ENCODE measurements at regions not wholly inside any gene's neighbourhood (a gene's known extent, or its start where the extent isn't known, plus 50 kb on each side); places are given as distances from the start of the nearest gene placed in this dataset.
"Not testable (repeated sequence)": the region's sequence is repeated elsewhere in the genome, so short reads cannot be mapped to it uniquely, and the experiment has no call there.

DNA sequence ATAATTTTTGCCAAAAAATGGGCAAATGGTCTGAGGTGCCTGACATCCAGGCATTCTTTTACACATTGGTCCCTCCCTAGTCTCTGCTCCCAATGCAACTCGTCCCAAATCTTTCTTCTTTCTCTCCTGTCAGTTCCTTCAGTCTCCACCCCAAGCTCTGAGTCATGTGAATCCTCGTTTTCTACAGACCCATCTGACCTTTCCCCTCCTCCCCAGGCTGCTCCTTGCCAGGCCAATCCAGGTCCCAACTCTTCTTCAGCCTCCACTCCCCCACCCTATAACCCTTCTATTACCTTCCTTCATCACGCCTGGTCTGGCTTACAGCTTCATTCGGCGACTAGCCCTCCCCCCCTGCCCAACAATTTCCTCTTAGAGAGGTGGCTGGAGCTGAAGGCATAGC, 55.3 kb downstream of the BBS10 start:
- DNase-seq = not testable (repeated sequence)

DNA sequence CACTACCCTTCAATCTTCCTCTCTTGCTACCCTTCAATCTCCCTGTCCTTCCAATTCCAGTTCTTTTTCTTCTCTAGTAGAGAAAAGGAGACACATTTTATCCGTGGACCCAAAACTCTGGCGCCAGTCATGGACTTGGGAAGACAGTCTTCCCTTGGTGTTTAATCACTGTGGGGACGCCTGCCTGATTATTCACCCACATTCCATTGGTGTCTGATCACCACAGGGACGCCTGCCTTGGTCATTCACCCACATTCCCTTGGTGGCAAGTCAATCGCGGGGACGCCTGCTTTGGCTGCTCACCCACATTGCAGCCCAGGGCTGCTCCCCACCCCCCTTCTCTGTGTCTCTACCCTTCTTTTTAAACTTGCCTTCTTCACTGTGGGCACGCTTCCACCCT, 55.9 kb downstream of the BBS10 start:
- DNase-seq = not testable (repeated sequence)

DNA sequence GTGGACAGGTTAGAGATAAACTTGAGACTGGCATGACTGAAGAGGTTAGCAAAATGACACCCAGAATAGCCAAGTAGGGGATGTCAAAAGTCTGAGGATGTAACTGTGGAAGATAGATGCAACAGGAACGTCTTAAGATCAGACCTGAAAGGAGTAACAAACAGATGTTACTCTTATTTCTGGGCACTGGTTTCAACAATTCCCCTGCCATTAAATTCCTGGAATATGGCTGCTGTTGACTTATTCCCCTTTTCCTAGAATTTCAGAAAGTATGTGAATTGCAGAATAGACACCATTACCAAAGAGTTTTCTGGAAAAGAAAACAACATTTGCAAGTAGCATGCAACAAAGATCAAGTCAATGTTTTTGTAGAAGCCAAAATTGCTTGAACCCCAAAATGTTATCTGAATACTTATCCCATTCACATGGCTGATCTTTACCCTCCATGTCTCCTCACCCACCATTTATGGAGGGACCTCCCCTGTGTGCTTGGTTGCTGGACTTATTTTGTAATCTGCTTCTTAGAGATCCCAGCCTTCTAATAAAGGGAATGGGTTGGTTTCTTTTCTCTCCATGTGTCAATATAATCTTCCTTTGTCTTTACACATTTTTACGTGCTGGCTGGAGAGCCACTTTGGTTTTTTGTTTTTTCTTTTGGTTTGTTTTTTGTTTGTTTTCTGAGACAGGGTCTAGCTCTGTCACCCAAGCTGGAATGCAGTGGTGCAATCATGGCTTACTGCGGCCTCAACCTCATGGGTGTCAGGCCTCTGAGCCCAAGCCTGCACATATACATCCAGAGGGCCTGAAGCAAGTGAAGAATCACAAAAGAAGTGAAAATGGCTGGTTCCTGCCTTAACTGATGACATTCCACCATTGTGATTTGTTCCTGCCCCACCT, 57.0 kb downstream of the BBS10 start:
- DNase-seq = no peak

DNA sequence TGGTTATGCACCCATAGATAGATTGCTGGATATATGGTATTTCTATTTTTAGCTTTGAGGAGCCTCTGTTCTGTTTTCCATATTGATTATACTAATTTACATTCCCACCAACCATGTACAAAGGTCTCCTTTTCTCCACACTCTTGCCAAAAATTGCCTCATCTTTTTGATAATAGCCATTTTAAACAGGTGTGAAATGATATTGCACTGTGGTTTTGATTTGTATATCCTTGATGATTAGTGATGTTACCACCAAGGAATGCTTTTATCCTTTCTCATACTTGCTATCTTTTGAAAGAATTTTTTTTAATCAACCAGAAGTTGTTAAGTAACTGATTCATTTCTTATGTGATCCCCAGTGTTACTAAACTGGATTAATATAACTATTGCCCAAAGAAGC, 60.0 kb downstream of the BBS10 start:
- DNase-seq = no peak

DNA sequence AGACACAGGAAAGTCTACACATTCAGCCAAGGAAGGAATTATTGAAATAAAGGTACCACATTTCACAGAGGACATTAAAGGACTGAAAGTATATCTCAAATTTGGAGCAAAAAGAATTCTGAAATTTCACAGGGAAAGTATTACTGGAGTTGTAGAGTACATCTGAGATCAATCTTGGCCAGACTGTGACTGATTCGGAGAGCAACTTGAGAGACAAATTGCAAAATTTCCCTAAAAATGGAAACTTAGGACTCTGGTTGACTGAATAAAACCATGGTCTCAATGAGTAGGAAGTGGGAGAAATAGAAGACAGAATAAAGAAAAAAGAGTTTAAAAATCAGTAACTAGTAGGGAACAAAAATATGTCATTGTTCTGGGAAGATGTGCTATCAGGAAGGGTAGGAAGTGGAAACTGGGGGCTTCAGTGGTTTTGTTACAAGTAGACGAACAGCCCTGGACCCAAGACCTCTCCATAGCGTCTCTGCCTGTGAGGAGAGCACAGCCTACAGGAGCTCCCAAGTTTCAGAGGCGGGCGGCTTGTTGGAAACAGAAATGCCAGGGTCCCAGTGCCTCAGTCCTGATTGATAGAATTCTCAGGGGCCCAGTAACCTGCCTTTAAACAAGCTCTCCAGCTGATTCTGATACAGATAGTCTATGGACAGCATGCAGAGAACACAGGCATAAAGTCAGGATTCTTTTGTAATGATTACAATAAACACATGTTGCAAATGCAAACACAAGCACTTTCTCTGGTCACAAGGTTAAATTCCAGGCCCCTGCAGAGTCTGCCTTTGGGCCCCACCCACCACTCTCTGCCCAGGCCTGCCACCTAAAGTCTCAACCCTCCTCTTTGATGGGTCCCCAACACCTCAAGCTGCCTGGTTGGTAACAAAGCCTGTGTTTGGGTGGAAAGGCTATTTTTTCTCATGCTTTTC, 63.1 kb downstream of the BBS10 start:
- DNase-seq = no peak

DNA sequence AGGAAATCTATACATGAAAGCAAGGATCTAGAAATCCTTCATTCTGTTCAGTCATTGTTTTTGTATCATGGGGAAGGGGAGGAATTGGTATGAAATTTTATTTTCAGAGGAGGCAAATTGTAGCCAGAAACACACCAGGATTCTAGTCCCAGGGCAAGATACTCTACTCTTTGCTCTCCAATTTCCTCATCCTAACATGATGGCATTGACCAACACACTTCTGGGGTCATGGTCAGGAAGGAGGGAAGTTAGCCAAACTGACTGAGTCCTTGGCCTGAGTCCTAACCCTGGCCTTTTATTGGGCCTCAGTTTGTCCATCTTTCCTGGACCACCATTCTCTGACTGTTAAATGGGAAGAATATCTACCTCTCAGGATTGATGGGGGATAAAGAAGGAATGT, 65.5 kb downstream of the BBS10 start:
- DNase-seq = no peak

DNA sequence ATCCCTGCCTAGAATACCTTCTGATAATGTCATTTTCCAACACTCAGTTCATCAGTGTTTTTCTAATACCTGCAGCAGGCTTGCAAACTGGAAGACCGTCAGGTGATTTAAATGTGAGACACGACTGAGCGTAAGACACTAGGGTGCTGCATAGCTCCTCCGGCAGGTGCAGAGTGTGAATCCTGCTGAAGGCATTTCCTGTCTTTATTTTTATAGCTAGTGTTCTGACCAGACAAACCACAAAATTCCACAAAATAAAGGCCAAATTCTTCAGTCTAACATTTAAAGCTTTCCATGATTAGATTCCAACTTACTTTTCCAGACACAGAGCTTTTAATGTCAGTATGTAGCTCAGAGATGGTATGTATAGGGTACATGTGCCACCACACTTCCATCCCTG, 70.7 kb downstream of the BBS10 start:
- DNase-seq = no peak

DNA sequence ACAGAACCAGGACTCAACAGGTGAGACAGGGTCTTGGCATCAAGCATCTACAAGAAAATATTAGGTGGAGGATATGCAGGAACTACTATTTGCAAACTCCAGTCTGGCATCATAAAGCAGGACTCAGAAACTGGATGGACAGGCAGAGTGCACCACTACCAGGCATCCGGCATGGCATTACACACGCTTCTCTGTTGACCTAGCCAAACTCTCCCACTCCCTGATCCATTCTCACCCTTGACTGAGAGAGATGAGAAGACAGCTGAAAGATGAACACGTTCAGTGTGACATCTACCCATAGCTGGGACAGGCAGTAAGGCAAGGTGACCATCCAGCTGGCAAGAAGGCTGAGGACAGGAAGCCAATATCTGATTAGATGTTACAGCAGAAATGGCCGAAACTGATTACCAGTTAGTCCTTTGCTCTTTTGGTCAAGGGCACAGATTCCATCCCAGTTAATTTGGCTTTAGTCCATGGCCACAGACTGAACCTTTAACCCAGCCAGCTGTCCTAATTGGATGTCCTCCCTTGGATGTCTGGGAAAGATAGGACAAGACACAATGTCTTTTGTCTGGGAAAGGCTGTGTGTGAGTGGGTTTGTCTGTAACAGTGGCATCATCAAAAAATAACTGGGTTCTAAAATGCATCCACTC, 71.6 kb downstream of the BBS10 start:
- no peak for DNase-seq

DNA sequence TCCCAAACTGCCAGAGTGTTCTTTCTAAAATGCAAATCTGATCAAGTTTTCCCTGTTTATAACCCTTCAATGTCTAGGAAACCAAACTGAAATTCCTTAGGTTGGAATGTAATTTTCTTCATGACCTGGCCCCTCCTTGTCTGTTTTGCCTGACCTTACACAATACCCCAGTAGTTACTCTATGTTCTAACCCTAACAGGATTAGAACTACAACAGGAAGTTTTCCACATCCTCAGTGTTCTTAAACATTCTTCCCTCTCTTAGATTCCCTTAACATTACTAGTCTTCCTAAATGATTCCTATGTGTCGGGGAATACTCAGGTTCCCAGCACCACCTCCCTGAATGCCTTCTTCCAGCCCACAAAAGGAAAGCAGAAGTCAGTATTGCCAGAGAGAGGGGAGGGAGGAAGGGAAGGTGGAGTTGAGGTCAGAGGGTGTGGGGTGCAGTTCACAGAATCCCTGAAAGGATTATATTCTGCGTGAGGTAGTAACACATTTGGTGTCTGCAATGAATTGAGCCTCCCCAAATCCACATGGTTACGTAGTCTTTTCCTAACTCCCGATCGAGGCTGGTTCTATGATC, 72.6 kb downstream of the BBS10 start:
- no peak for DNase-seq

DNA sequence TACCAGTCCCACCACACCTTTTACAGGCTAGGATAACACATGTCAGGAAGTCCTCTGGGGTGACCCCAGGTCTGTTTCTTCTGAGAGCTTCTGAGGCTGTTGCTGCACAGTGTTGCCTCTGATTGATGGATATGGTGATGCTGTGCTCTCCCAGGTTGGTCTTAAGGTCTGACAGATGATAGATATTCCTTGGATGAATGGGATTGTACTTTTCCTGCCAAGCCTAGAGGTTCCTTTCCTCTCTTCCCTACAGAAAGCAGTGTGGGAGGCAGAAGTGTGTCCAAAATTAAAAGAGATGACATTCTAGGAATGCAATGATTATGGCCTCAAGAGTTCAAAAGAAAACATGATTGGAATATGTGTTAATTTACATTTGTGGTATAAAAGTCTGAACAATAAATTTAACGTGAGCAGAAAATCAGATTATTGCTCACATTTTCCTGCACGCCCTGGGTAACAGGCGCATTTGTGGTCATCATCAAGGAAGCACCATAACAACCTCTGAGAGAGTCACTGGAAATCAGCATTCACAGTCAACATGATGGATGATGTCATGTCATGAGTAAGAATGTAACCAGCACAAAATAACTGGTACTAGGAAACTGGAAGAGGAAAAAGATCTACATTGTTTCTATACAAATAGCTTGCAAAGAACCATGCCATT, 73.7 kb downstream of the BBS10 start:
- no peak for DNase-seq

DNA sequence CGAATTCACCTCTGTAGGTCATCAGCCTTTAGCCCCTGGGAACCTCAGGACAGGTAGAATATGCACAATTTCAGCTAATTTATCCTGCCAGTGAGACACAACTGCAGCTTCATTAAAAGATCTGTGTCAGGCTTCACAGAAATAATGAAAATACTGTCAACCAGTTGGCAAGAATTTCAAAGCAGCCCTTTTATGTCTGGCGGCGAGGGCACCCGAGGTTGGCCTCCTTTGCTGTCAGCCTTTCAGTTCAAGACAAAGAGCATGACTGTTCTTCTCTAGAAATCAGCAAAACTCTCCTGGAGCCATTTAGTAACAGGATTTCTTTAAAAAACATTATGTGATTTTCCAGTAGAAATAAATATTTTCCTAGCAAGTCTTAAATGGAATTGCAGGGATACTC, 75.9 kb downstream of the BBS10 start:
- DNase-seq = no peak

DNA sequence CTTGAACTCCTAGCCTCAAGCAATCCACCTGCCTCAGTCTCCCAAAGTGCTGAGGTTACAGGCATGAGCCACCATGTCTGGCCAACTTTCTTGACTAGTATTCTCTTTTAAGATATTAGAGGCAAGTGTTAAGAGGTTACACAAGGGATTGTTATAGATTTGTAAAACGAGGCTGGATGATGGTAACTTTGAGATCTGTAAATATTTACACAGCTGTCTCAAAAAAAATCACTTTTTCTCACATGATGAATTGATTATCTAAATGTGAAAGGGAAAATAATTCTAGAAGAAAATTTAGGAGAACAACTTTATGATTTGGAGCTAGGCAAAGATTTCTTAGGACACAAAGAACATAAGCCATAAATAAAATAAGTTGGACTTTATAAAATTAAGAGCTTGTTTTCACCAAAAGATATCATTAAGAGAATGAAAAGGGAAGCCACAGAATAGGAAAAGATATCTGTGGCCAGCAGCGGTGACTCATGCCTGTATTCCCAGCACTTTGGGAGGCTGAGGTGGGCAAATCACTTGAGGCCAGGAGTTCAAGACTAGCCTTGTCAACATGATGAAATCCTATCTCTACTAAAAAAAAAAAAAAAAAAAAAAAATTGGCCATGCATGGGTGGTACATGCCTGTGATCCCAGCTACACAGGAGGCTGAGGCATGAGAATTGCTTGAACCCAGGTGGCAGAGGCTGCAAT, 77.4 kb downstream of the BBS10 start:
- no peak for DNase-seq

DNA sequence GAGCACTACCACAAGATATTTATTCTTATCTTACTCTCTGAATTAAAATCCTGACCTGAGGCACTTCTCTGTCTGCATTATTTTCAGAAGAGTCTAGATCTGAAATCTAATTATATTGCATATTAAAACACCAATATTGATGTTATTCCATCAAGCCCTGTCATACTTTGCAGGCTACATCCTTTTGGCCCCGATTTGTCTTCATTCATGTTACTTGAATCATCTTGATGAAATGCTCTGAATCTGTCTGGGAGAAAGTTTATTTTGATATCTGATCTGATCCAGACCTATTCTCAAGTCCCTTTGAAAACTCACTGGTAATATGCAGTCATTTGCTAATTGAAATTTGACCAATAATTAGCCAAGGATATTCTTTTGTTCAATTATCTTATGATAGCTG, 79.9 kb downstream of the BBS10 start:
- no peak for DNase-seq

DNA sequence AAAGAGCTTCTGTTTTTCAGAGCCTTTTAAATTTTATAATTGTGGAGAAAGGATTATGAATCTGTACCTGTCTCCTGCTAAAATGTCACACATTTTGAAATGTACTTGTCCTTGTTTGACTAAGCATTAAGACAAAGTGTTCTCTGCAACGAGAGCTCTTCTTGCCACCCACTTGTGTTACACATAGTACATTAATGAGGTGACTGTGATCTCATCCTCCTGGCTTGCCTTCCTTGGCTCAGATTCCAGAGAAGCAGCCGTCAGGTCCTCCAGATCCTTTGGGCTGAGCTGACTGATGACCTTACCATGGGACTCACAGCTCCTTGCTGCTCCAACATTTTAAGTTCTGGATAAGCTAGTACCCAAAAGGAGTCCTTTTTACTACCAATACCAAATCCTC, 81.4 kb downstream of the BBS10 start:
- no peak for DNase-seq

DNA sequence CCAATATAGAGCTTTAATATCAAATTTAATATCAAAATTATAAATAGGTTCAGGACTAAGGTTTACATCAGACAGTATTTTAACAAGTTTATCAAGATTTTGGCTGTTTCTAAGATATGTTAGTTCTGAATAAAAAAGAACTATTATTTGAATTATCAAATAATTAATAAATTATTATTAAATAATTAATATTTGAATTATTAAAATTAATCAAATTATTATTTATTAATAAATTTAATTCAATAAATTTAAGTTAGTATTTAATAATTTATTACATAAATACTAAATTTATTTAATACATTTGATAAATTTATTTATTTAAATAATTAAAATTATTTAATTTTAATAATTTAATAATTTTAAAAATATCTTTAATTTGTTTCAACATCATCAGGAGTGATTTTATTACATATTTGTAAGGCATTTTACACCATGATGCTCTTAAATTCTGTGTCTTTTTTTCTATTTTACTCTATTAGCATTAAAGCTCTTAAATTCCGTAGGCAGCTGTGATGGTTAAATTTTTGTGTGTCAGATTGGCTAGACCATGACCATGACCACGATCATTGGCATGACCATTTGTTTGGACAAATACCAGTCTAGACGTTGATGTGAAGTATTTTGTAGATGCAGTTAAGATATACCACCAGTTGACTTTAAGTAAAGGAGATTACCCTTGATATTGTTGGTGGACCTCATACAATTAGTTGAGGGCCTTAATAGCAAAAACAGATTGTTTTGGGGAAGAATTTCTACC, 82.6 kb downstream of the BBS10 start:
- DNase-seq = no peak

DNA sequence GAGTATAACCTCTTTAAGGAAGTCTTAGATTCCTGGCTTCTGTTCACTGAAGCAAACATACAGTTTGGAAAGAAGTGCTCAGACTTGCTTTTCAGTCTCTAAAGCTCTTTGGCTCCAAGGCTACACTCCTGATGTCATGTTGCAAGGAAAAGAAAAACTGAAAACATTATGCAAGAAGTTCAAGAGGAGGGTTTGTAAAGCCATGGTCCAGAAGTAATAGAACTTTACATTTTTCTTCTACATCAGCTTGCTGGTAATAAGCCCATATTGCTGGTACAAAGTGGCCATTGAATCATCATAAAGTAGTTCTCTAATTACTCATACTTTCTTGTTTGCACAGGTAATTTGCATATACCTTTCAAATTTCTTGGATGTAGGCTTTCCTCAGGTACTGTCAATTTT, 83.6 kb downstream of the BBS10 start:
- DNase-seq = no peak

DNA sequence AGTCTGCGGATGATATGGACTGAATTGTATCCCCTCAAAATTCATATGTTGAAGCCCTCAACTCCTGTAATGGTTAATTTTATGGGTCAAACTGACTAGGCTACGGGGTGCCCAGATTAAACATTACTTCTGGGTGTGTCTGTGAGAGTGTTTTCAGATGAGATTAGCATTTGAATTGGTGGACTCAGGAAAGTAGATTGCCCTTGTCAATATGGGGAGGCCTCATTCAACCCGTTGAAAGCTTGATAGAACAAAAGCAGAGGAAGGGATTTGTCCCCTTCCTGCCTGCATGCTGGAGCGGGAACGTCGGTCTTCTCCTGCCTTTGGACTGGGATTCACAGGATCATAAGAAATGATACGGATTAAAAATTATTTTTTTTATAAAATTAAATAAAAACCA, 84.5 kb downstream of the BBS10 start:
- no peak for DNase-seq

DNA sequence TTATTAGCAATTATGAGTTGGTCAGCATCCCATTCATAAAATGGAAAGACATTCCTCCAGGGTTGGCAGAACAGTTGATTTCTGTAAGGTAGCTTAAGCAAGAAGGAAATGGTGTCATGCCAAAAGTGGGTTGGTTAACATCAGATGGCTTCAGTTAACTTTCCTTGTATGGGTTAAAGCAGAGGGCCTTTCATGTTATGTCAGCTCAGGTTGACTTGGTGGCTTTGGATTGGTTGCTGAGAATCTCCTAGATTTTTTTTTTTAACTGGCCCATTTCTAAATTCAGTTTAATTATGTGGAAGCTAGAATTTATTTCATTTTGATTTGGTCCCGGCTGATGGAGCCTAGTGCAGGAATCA, 87.8 kb downstream of the BBS10 start:
- no peak for DNase-seq

DNA sequence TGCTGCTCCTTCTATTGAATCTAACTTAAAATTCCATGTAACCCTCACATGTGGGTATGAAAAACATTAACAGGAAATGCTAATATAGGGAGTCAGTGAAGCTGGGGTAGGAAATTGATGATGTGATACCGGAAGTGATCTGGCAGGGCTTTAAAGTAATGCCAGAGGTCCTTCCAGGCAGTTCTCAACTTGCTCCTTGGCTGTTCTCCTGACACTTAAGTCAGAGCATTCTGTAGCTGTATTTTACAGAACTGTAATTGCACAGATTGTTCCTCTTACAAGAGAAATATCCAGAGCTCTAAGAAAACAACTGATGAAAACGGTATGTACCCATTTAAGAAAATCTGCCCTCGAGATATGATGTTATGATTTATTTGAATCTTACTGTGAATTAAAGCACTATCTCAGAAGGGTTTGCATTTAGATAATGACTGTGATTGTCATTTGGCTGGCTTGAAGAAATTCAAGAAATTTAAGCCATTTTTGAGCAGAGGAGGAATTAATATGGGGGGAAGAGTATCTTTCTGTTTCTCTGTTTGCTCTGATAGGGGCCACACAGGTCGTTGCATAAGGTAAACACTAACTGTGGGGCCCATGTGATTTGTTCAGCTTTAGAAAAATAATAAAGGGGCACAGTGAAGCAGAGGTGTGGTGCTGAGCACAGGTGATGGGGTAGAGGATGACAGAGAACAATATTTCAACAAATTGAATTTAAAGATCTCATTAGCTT, 88.4 kb downstream of the BBS10 start:
- no peak for DNase-seq

DNA sequence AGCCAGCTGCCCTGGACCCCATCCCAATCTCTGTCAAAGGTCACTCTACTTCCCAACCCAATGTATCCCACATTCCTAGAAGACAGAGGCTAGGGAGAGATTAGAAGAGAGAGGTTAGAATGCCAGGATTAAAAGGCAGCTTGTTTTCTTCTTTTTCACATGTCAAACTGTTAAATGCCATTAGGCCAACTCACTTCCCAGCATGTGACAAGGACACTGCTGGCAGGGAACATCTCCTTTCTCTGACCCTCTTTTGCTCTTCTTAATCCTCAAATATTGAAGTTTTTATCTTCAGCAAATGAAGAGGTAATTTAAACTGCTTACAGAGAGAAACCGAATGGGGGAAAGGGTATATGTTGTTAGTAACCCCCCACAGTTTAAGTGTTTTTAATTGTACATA, 89.1 kb downstream of the BBS10 start:
- no peak for DNase-seq
